Esophagus (tissue), 2 donors: ENCODE measurements at regions not wholly inside any gene's neighbourhood (a gene's known extent, or its start where the extent isn't known, plus 50 kb on each side); places are given as distances from the start of the nearest gene placed in this dataset.

Source experiments
- H3K27ac ChIP-seq, 2 donors: one replicate each; pipeline ENCODE4 v1.5.1; 2013; ENCODE audit warnings: low read depth in 2 of 2, mild to moderate bottlenecking in 2 of 2, inconsistent platforms in 1 of 2, low read length in 1 of 2, moderate library complexity in 1 of 2
- H3K27me3 ChIP-seq, 2 donors: one replicate each; pipeline ENCODE4 v1.6.1; 2013; ENCODE audit warnings: low read length in 2 of 2, control low read depth in 1 of 2, mild to moderate bottlenecking in 1 of 2; ENCODE audit not compliant: insufficient read depth in 2 of 2, control insufficient read depth in 1 of 2
- H3K36me3 ChIP-seq, 2 donors: one replicate each; pipeline ENCODE4 v1.6.1; 2013; ENCODE audit warnings: low read length in 1 of 2; ENCODE audit not compliant: control insufficient read depth in 2 of 2, insufficient read depth in 2 of 2
- H3K4me1 ChIP-seq, 2 donors: one replicate each; pipeline ENCODE4 v1.6.1; 2013; ENCODE audit warnings: low read length in 1 of 2; ENCODE audit not compliant: control insufficient read depth in 2 of 2, insufficient read depth in 2 of 2
- H3K4me3 ChIP-seq, 2 donors: one replicate each; pipeline ENCODE4 v1.5.1; 2013; ENCODE audit warnings: low read length in 2 of 2, mild to moderate bottlenecking in 2 of 2, low read depth in 1 of 2, moderate library complexity in 1 of 2
- H3K9me3 ChIP-seq, 2 donors: one replicate each; pipeline ENCODE4 v1.6.1; 2013; ENCODE audit warnings: mild to moderate bottlenecking in 2 of 2, low read depth in 1 of 2, low read length in 1 of 2, moderate library complexity in 1 of 2; ENCODE audit not compliant: control insufficient read depth in 2 of 2, insufficient read depth in 1 of 2
- WGBS, 2 donors: extraction: QIAGEN DNeasy Blood & Tissue Kit; methylation state at CpG; one replicate each; pipeline ENCODE4 v1.1.7; 2013; 5-methylcytosine and 5-hydroxymethylcytosine counted together
- donor health status: healthy with polysubstance abuse.
- donor health status: Bipolar disorder and iron deficiency.

DNA sequence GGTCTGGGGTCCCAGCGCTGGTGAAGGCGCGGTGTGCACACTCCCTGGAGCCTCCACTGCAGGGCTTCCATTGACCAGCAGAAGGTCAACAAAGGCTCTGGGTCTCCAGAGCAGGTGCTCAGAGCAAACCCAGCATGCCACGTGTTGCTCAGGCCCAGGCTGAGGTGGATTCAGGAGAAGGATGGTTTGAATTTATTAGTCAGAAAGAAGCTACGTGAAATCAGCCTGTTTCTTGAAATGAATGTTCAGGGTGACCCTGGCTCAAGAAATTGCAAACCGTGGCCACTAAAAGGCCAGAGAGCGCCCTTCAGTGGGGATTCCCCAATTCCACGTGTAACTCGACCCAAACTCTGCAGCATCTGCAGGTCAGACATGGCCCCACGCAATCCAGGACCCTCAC lies 82.7 kb upstream of the PFKP start:
- Histone ChIP-seq H3K9me3 (peaks cover 3 to 12% of the 10 kb centered on the region in 2 donors), H3K27ac (no peak overlapping the region), H3K27me3 (no peaks in the 10 kb centered on the region), H3K4me3 (no peak overlapping the region), H3K36me3 (no peaks in the 10 kb centered on the region), H3K4me1 (peaks cover 2% of the 10 kb centered on the region in 2 donors)
- 86 to 88% methylated on average over 10 of the region's 10 CpGs for whole genome bisulfite sequencing, 2 donors

DNA sequence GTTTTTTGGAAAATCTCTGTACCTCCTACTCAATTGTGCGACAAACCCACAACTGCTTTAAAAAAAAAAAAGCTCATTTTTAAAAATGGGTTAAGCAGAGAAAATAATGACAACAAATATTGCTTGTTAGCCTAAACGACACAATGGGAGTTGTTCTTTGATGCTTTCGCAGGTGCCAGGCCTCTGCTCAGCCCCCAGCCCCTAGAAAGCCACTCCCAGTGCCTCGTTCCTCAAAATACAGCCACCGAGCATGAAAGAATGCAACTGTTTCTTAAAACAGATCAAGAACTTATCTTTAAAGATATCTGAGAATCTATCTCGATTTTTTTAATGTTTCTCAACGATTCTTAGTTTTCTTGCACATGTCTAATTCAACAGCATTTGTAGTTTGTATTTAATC lies 85.2 kb upstream of the PFKP start:
- Histone ChIP-seq H3K9me3 (no peaks in the 10 kb centered on the region), H3K4me3 (no peak overlapping the region), H3K36me3 (no peaks in the 10 kb centered on the region), H3K27me3 (no peaks in the 10 kb centered on the region), H3K4me1 (peaks cover 2% of the 10 kb centered on the region in 2 donors), H3K27ac (no peak overlapping the region)
- 73 to 80% methylated on average over 7 of the region's 7 CpGs for WGBS, 2 donors

DNA sequence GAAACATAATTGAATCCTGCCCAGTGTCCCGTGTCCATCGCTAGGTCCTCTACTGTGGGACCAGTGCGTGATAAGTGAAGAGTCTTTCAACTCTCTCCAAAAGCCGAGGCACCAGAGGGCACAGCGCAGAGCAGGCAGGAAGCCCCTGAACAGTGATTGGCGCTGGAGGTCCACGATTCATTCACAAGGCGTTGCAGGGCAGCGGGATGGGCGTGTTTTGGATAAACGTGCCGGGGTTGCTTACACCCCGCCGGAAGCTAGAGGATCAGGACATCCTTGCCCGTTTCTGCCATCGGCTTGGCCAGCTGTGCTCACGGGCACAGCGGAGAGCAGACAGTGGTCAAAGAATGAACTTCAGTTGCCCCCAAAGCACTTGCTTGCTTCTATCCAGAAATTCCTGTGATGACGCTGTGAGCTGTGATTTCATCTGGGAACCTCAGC lies 86.0 kb upstream of the PFKP start:
- WGBS, 2 donors = 86 to 87% methylated on average over 19 of the region's 19 CpGs
- Histone ChIP-seq H3K9me3 (no peaks in the 10 kb centered on the region), H3K27me3 (no peaks in the 10 kb centered on the region), H3K27ac (no peak overlapping the region), H3K4me1 (peaks cover under 1 to 2% of the 10 kb centered on the region in 2 donors), H3K36me3 (no peaks in the 10 kb centered on the region), H3K4me3 (no peak overlapping the region)

DNA sequence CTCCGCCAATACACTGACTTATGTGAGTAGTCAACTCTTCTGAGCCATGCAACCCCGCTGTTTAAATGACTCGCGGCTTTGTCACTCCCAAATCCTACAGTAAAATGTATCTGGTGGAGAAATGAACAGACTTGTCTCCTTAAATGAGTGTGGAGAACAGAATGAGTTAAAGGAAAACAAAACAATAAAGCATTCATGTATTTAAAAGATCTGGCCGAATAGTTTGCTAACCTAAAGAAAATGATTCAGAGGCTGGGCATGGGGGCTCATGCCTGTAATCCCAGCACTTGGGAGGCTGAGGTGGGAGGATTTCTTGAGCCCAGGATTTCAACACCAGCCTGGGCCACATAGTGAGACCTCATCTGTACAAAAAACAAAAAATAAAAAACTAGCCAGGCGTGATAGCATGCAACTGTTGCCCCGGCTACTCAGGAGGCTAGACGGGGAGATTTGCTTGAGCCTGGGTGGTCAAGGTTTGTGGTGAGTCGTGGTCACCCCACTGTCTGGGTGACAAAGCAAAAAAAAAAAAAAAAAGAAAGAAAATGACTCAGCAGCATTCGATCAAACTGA lies 86.5 kb upstream of the PFKP start:
- WGBS, 2 donors = 76 to 78% methylated on average over 10 of the region's 10 CpGs
- no peak overlapping the region for H3K27ac ChIP-seq
- no peak overlapping the region for H3K4me3 ChIP-seq
- no peaks in the 10 kb centered on the region for H3K9me3 ChIP-seq
- peaks cover 0 to 1% of the 10 kb centered on the region in 2 donors for H3K4me1 ChIP-seq
- no peaks in the 10 kb centered on the region for H3K36me3 ChIP-seq
- no peaks in the 10 kb centered on the region for H3K27me3 ChIP-seq

DNA sequence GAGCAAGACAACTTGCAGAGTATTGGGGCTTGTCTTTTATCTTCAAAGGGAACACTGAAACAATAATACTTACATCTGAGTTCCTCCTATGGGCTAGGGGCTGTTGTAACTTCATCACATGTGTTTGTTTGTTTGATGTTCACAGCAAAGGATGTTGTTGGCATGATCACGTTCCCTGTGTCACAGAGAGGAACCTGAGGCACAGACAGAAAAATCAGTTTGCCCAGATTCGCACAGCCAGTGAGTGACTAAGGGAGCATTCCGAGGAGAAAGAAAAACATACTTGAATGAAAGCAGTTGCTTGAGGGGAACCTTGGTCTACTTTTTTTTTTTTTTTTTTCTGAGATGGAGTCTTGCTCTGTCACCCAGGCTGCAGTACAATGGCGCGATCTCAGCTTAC lies 87.2 kb upstream of the PFKP start:
- Histone ChIP-seq H3K4me1 (no peaks in the 10 kb centered on the region), H3K4me3 (no peak overlapping the region), H3K27ac (no peak overlapping the region), H3K36me3 (no peaks in the 10 kb centered on the region), H3K9me3 (no peaks in the 10 kb centered on the region), H3K27me3 (no peaks in the 10 kb centered on the region)
- 82 to 91% methylated on average over 5 of the region's 5 CpGs for WGBS, 2 donors

DNA sequence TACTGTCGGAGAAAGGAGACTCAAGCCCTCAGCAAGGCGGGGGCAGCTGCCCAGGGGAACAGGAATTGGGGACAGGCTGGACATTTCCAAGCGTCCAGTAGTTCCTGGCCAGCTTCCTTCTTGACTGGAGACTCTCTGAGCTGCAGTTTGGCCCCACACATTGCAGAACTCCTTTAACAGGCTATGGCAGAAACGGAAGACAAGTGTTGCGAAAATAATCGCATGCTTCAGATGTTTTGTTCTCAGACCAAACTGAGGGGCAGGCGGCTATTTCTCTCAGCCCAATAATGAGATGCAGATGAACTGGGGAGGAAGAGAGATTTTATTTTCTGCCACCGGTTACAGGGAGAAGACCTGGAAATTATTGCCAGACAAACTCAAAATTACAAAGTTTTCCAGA lies 88.0 kb upstream of the PFKP start:
- 79 to 82% methylated on average over 8 of the region's 8 CpGs for WGBS, 2 donors
- H3K4me3 ChIP-seq = no peak overlapping the region
- no peaks in the 10 kb centered on the region for H3K27me3 ChIP-seq
- no peaks in the 10 kb centered on the region for H3K36me3 ChIP-seq
- no peak overlapping the region for H3K27ac ChIP-seq
- no peaks in the 10 kb centered on the region for H3K4me1 ChIP-seq
- H3K9me3 ChIP-seq = no peaks in the 10 kb centered on the region

DNA sequence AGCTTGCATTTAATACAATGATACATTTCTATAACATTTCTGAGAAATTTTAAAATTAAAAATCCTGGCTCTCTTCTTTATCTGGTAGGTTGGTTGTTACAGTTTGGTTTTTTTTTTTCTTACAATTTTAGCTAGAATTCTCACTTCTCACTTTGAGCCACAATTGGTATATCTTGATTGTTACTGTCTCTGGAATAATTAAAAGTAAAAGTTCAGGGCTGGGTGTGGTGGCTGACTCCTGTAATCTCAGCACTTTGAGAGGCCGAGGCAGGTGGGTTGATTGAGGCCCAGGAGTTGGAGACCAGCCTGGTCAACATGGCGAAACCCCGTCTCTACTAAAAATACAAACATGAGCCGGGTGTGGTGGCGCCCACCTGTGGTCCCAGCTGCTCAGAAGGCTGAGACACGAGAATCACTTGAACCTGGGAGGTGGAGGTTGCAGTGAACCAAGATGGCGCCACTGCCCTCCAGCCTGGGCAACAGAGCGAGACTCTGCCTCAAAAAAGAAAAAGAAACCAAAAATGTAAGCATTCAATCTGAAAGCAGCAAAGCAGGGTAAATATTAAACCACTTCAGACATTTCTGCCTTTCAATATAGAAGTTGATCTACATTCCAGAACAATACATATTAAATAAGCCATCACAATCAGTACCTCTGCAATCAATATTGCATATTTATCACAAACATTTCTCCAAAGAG lies 88.6 kb upstream of the PFKP start:
- H3K36me3 ChIP-seq = no peaks in the 10 kb centered on the region
- WGBS, 2 donors = 91 to 95% methylated on average over 8 of the region's 8 CpGs
- no peaks in the 10 kb centered on the region for H3K9me3 ChIP-seq
- H3K27me3 ChIP-seq = no peaks in the 10 kb centered on the region
- H3K27ac ChIP-seq = no peak overlapping the region
- H3K4me3 ChIP-seq = no peak overlapping the region
- H3K4me1 ChIP-seq = no peaks in the 10 kb centered on the region

DNA sequence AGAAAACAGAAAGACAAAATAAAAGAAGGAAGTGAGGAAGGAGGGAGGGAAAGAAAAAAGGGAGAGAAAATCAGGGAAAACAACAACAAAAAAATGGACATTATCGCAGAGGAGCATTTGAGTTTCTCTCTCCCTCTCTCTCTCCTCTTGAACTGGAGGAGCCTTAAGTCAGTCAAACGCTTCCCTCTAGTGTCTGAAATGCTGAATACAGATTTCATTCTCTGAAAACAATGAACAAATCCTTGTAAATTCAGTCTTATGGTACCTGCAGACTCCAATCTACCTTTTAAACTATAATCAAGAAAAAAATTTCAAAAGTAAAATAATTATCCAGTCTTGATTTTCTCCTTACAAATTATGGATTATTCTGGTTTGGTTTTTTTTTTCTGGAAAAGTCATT lies 89.2 kb upstream of the PFKP start:
- no peak overlapping the region for H3K27ac ChIP-seq
- 16 to 21% methylated on average over 2 of the region's 2 CpGs for WGBS, 2 donors
- H3K9me3 ChIP-seq = no peaks in the 10 kb centered on the region
- H3K27me3 ChIP-seq = no peaks in the 10 kb centered on the region
- H3K4me3 ChIP-seq = no peak overlapping the region
- no peaks in the 10 kb centered on the region for H3K4me1 ChIP-seq
- H3K36me3 ChIP-seq = no peaks in the 10 kb centered on the region

DNA sequence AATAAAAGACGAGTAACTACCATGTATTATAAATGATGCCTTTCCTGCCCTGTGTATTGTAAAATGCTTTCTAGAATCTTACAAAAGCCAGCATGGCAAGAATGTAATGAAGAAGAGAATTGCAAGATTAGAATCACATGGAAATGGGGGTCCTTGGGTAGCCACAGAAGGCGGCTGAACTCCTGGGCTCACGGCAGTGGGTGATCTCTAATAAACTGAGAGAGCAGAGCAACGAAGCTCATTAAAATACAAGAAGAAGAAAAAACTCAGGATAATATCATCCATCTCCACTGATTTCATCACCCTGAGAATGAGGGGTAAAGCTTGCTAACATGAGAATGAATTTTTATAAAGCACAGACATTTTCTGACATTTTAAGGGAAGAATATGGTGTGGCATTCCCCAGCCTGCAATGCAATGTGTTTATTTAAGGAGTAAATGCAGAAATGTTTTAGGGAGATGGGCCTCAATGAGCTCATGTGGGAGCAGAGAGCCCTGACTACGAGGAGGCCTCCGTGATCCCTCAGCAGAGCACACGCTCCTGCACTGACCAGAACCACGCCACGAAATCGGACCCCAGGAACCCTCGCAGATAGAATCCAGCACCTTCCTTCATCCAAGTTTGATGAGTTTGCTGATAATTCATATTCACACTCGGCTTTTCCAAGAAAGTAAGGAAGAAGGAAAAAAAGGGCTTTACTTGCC lies 92.7 kb upstream of the PFKP start:
- no peaks in the 10 kb centered on the region for H3K27me3 ChIP-seq
- 87 to 88% methylated on average over 12 of the region's 12 CpGs for WGBS, 2 donors
- H3K4me3 ChIP-seq = no peak overlapping the region
- H3K36me3 ChIP-seq = no peaks in the 10 kb centered on the region
- no peaks in the 10 kb centered on the region for H3K9me3 ChIP-seq
- H3K4me1 ChIP-seq = no peaks in the 10 kb centered on the region
- no peak overlapping the region for H3K27ac ChIP-seq
